ENCODE measurements at regions not wholly inside any gene's neighbourhood (a gene's known extent, or its start where the extent isn't known, plus 50 kb on each side); places are given as distances from the start of the nearest gene placed in this dataset.

GRCh38 chr1:81569761-81570160 lies 231.0 kb upstream of the ADGRL2 start:
- DNase-seq, result no peak

GRCh38 chr1:81563632-81564031 lies 237.1 kb upstream of the ADGRL2 start:
- DNase-seq, result no peak

- no peak for DNase-seq
These were observed 237.8 kb upstream of the ADGRL2 start for GRCh38 chr1:81562934-81563333.

- DNase-seq, result no peak
These were observed 240.1 kb upstream of the ADGRL2 start for GRCh38 chr1:81560629-81561028.

DNA sequence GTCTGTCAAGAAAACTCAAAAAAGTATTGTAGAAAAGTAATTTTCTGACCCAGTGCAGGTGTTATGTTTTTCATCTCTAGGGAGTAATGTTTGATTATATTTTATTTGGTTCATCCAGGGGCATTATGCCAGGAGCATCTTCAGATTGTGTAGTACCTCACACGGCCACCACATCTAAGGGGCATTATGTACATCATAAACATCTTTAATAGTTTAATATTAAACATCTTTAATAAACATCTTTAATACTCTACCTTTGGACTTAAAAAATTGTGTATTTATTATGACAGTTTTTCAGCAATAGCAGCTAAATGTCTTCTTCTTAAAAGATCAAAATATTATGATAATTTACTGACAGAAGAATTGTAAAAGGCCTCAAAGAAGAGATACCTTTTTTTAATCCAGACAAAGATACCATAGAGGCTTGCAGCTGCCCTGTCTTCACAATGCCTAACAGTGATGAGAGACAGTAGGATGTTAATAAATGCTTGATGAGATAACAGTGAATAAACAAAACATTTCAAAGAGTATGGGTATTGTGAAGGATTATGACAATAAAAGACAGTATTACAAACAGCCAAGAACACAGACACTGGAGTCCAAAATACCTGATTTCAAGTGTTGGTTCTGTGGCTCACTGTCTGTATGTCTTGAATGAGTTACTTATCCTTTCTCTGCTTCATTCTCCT lies 240.9 kb upstream of the ADGRL2 start:
- DNase-seq, result no peak

GRCh38 chr1:81558291-81559076 lies 242.2 kb upstream of the ADGRL2 start:
- DNase-seq, result no peak

- no peak for DNase-seq
These were observed 243.8 kb upstream of the ADGRL2 start for GRCh38 chr1:81556968-81557367.

GRCh38 chr1:81554534-81554933 lies 246.2 kb upstream of the ADGRL2 start:
- no peak for DNase-seq

GRCh38 chr1:81554108-81554507 lies 246.6 kb upstream of the ADGRL2 start:
- DNase-seq, result peak; percentile 85

GRCh38 chr1:81553503-81553902 lies 247.2 kb upstream of the ADGRL2 start:
- no peak for DNase-seq

- DNase-seq, result no peak
These were observed 248.8 kb upstream of the ADGRL2 start for GRCh38 chr1:81551946-81552345.

DNA sequence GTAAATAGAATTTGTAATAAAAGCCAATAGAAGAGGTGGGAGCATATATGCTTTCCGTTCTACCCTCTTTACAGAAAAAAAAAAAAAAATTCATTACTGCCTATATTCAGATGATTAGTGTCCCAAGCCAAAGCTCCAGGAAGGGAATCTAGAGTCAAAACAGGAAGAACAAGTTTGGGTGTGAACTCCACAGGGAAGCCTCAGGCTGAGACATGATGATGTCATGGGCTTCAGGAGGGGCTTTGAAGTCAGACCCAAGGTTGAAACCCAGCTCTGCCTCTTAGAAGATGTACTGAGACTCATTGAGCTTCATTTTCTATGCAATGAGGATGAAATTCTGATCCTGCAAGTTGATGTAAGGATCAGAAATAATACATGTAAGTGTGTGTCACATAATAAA lies 250.0 kb upstream of the ADGRL2 start:
- DNase-seq, result peak; percentile 7

DNA sequence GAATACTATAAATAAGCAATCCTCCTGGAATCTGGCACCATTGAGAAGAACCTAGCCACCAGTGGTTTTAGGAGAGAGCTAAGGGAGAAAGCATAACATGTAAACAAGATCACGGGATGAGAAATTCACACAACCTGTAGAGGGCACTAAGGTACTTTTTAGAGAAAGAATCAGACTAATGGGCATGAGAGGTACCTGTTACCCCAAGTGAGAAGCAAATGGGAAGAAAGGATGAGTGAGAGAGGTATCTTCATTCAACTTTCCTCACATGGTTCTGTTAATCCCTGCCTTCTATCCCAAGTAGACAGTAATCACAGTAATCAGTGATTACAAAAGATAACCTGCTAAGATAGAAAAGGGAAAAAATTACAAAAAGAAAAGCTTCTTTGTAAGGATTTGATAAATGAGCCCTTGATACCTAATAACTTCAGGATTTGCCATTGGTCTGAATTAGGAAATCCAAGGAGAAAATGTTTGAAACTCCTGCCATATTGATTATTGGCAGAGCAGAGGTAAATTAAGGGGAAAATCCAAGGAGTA lies 251.1 kb upstream of the ADGRL2 start:
- peak; percentile 50 for DNase-seq

GRCh38 chr1:81548918-81549587 lies 251.7 kb upstream of the ADGRL2 start:
- no peak for DNase-seq

DNA sequence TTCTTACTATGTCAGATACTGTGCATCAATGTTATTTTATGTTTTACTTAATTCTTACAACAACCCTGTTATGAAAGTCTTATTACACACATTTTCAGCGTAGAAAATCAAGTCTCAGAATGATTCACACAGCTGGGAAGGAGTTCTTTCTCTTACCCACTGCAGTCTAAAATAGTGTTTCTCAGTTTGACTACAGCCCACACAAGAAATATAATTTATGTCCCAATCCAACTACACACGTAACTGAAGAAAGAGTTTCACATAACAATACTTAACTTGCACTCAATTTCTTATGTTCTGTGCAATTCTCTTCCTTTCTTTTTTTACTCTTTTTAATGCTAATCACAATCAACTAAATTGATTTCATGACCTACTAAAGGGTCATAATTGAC lies 252.8 kb upstream of the ADGRL2 start:
- DNase-seq, result no peak

- DNase-seq, result no peak
These were observed 253.3 kb upstream of the ADGRL2 start for GRCh38 chr1:81547261-81547911.

DNA sequence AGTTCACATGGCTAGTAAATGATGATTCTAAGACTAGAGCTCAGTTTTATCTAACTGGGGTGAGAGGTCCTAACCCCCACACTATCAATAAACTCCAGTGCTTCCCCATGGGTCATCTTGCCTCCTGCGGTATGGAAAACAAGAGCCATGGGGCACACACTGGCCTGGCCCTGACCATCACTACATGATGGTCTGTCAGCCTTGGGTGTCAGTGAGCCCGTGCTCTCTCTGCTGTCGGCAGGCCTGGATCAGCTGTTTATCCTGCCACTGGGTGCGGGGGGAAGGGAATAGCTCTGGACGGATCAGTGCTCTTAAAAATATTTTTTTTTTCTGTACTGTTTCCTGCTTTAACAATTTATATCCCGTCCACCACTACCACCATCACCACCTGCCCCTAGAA lies 255.0 kb upstream of the ADGRL2 start:
- no peak for DNase-seq

DNA sequence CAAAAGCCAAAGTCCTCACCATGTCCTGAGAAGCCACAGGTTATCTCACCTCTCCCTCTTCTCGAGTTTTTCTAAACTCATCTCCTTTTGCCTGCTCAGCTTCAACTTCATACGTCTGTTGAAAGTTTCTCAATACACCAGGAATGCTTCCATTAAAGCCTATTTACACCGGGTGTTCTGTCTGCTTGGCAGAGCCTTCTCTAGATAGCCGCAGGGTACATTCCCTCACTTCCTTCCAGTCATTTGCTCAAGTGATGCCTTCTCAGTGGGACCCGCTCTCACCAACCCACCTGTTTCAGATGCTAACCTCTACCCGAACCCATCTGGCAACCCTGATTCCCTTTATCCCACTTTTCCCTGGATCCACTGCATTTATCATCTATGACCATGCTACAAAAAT lies 257.0 kb upstream of the ADGRL2 start:
- no peak for DNase-seq

- no peak for DNase-seq
These were observed 258.5 kb upstream of the ADGRL2 start for GRCh38 chr1:81542196-81542595.

DNA sequence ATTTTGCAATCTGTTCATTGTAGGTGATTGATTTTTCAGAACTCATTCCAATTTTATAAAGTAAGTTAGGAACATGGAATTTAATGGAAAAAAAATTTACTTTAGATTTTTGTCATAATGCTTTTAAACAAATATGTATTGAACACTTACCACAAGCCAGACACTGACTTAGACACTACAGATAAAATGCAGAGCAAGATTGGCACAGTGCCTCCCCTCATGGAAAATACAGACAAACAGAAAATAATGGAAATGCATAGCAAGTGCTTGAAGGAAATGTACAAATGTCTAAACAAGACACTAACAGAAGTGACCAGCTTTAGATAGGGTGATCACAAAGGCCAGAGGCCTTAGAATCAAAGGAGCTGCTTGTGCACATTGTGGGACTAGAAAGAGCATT lies 260.5 kb upstream of the ADGRL2 start:
- DNase-seq, result no peak

DNA sequence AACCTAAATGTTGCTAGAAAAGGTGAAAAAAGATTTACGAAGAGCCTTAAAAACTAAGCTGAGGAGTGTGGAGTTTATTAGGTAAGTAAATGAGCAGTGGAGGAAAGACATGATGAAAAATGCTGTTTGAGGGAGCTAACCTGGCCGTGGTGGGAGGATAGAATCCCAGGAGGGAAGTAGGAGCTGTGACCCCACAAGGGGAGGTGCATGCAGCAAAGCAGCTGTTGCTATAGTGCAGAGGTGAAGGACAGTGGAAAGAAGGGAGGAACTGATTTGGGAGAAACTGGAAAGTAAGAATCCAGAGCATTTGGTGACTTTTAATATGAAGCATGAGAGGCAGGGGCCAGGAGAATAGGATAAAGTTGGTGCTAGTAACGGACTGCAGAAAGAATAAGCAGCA lies 271.7 kb upstream of the ADGRL2 start:
- DNase-seq, result no peak

DNA sequence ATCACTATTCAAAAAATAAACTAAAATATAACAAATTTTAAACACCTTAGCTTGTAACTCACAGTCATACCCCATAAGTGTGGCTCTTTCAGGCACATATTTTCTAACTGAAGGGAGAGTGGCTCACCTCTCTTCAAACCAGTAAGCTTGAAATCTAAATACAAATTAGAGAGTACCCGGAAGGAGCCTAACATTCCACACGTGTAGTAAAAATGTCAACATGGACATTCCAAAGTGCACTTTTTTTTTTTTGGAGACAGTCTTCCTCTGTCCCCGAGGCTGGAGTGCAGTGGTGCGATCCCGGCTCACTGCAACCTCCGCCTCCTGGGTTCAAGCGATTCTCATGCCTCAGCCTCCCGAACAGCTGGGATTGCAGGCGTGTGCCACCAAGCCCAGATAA lies 275.6 kb upstream of the ADGRL2 start:
- no peak for DNase-seq

- DNase-seq, result no peak
These were observed 280.7 kb upstream of the ADGRL2 start for GRCh38 chr1:81519987-81520386.

All from NCI-H345 (cell line).